GM18498 (cell line): ENCODE measurements at regions not wholly inside any gene's neighbourhood (a gene's known extent, or its start where the extent isn't known, plus 50 kb on each side); places are given as distances from the start of the nearest gene placed in this dataset.

Experiments used
- ATAC-seq: cut with Tn5 transposase; IDR thresholded peaks from one replicate; pipeline ENCODE4 v1.9.1; 2021; ENCODE audit warnings: mild to moderate bottlenecking, moderate library complexity; ENCODE audit not compliant: unreplicated experiment

- ATAC-seq = no peak
Observed at GRCh38 chr20:60812561-60812960, 439.5 kb upstream of the CDH4 start.

- no peak for ATAC-seq
Observed at GRCh38 chr20:60813066-60813465, 439.0 kb upstream of the CDH4 start.

- ATAC-seq = no peak
Observed at GRCh38 chr20:60815656-60816055, 436.4 kb upstream of the CDH4 start.

- no peak for ATAC-seq
Observed at GRCh38 chr20:60816901-60817300, 435.2 kb upstream of the CDH4 start.

GRCh38 chr20:60817891-60818290 lies 434.2 kb upstream of the CDH4 start:
- no peak for ATAC-seq

GRCh38 chr20:60819511-60819910 lies 432.6 kb upstream of the CDH4 start:
- no peak for ATAC-seq

- no peak for ATAC-seq
Observed at GRCh38 chr20:60820149-60820548, 431.9 kb upstream of the CDH4 start.

GRCh38 chr20:60820918-60821317 lies 431.1 kb upstream of the CDH4 start:
- no peak for ATAC-seq

- ATAC-seq = no peak
Observed at GRCh38 chr20:60822699-60823607, 429.1 kb upstream of the CDH4 start.

- no peak for ATAC-seq
Observed at GRCh38 chr20:60835876-60836275, 416.2 kb upstream of the CDH4 start.

- no peak for ATAC-seq
Observed at GRCh38 chr20:60837173-60837770, 414.8 kb upstream of the CDH4 start.

GRCh38 chr20:60838297-60838696 lies 413.8 kb upstream of the CDH4 start:
- ATAC-seq = no peak

- no peak for ATAC-seq
Observed at GRCh38 chr20:60840971-60841370, 411.1 kb upstream of the CDH4 start.

GRCh38 chr20:60845146-60845545 lies 406.9 kb upstream of the CDH4 start:
- ATAC-seq = no peak

GRCh38 chr20:60851826-60852704 lies 400.0 kb upstream of the CDH4 start:
- no peak for ATAC-seq

- ATAC-seq = no peak
Observed at GRCh38 chr20:60857708-60858107, 394.4 kb upstream of the CDH4 start.

GRCh38 chr20:60862601-60863000 lies 389.5 kb upstream of the CDH4 start:
- no peak for ATAC-seq

- no peak for ATAC-seq
Observed at GRCh38 chr20:60863548-60863947, 388.5 kb upstream of the CDH4 start.

GRCh38 chr20:60867589-60867988 lies 384.5 kb upstream of the CDH4 start:
- no peak for ATAC-seq

- ATAC-seq = no peak
Observed at GRCh38 chr20:60868316-60868891, 383.7 kb upstream of the CDH4 start.

GRCh38 chr20:60869087-60869486 lies 383.0 kb upstream of the CDH4 start:
- ATAC-seq = no peak
